NCI-H2171 (cell line): ENCODE measurements at regions not wholly inside any gene's neighbourhood (a gene's known extent, or its start where the extent isn't known, plus 50 kb on each side); places are given as distances from the start of the nearest gene placed in this dataset.

ENCODE experiments used
- DNase-seq: peaks from one replicate; lab custom pipeline; 2025; lab: John Stamatoyannopoulos, UW

DNA sequence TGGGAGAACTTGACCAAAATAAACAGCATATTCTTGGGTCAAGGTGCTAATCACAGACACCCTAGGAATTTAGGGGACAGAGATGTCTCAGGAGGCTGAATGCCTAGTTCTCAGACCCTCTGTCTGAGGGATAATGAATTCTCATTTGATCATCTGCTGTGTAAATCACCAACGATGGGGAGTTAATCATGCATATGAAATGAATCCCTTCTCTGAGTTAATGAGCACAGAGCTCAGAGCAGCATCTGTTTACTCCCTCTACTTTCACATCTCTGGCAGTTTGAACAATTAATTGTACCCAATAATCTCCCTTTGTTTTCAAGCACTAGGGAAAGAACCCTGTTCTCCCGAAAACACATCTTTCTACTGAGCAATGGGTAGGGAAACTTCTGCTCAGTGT, 129.4 kb upstream of the SRRM4 start:
- DNase-seq, result no peak

- DNase-seq, result peak; percentile 8
Observed at GRCh38 chr12:118853634-118854033, 127.7 kb upstream of the SRRM4 start.

GRCh38 chr12:118855858-118856257, 125.5 kb upstream of the SRRM4 start:
- DNase-seq, result no peak

GRCh38 chr12:118866346-118866745, 115.0 kb upstream of the SRRM4 start:
- DNase-seq, result no peak

GRCh38 chr12:118870551-118870950, 110.8 kb upstream of the SRRM4 start:
- no peak for DNase-seq

- peak; percentile 60 for DNase-seq
Observed at GRCh38 chr12:118874698-118875548, 106.4 kb upstream of the SRRM4 start.

DNA sequence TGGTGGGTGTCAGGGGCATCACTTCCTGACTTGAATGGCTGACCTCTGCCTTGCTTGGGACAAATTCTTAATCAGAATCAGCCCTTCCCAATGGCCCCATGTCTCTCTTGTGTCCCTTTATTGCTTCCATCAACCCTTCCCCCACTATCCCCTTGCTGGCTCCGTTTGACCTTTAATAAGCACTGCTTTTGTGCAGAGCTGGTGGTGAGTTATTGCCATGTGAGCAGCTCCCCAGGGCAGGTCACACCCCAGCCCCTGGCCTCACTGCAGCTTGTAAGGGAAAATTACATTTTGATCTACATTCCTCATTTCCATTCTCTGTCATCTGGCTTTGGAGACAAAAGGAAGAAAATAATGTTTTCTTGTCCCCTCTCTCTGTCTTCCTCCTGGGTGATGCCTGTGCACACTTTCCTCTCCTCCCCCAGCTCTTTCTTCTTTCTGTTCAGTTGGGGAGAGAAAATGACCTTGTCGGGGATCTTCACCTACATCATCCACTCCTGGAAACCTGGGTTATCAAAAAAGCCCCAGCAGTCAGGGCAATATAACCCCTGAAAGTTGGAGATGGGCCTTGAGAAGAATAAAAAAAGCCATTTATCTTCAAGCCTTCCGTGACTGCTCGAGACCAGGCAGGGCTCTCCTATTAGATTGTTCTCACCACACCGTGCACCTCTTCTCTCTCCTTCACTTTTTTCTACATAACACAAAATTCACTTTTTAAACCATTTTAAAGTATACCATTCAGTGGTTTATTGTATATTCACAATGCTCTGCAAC, 100.4 kb upstream of the SRRM4 start:
- DNase-seq, result no peak

DNA sequence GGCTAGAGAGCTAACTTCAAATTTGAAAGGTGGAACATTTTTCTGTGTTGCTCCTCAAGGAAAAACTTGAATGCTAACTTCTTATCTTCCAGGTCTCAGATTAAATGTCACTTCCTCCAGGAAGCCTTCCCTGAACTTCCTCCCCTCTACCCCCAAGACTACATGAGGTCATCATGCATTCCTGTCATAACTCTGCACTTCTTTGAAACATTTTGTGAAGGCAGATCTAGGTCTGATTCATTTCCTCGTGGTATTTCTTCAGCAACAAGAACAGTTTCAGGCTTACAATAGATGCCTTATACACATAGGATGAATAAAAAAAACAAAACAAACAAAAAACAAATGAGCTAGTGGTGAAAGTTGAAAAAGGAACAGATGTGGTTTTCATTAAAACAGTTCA, 97.1 kb upstream of the SRRM4 start:
- DNase-seq, result no peak

DNA sequence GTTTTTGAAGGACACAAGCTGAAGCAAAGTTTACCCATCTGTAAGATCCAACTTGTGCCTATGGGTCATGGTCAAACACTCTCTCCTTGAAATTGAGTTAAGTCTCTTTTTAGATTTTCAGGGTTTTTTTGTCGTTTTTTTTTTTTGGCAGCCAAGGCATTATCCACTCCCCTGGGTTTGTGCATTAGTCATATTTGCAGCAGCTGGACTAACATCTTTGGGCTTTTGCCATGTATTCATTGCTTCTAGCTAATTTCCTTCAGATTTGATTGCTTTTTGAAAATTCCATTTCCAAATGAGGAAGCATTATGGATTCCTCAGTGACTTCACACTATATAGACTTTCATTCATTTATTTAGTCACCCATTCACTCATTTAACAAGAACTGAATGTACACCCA, 80.3 kb upstream of the SRRM4 start:
- DNase-seq, result no peak

GRCh38 chr12:118908811-118909210, 72.5 kb upstream of the SRRM4 start:
- peak; percentile 34 for DNase-seq

DNA sequence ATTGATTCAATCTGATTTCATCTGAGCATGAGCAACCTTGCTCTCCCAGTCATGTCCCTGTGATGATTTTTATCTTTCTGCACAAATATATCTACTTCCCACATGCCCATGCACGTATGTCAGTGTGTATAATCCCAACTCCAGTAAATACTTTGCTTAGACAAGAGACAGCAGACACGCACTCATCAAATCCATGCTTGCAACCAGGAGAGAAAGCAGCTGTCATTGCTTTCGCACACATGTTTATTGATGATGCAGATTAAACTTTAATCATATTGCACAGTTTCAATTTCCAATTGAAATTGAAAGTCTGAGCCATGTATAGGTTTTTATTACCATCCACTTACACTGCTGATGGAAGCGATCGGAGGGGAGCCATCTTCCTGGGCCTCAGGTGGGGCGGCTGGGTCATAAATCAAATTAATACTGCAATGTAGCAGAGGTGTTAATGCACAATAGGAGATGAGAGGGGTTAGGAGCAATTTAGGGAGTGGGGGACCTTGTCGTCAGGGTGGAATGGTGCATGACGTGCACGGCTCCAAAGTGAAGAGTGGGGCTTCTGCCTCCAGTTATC, 68.6 kb upstream of the SRRM4 start:
- DNase-seq, result no peak

DNA sequence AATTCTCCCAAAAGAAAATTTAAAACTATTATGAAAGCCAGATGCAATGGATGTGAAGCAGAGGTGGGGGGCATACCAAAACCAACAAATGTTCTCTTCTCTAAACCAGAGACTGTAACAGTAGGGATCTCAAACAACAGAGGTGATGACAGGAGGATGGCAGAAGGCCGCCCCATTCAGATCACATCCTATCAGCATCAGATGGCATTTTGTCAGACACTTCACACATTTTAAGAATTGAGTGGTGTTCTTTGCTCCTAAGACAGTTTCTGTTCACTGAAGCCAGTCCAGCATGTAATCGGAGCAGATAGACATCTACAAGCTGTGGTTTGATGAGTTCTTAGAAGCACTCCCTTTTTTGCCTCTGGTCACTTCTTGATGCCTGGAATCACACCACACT, 59.6 kb upstream of the SRRM4 start:
- no peak for DNase-seq

DNA sequence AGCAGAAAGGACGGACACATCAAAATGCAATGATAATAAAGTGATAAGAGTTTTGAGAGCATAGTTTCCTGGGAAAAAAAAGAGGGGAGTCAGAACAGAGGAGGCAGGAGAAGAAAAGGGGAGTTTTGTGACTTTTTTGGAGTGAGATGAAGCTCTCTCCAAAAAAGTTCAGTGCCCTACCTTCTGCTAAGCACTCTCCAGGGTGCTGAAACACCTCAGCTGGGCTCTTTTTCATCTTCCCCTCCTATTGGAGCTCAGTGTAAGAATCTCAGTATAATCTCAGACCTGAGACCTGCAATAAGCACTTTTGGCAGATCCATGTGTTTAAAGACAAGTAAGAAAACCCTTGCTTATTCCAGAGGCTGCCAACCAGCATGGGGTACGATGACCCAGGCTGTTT, 58.9 kb upstream of the SRRM4 start:
- no peak for DNase-seq

- DNase-seq, result no peak
Observed at GRCh38 chr12:118925407-118925806, 55.9 kb upstream of the SRRM4 start.

DNA sequence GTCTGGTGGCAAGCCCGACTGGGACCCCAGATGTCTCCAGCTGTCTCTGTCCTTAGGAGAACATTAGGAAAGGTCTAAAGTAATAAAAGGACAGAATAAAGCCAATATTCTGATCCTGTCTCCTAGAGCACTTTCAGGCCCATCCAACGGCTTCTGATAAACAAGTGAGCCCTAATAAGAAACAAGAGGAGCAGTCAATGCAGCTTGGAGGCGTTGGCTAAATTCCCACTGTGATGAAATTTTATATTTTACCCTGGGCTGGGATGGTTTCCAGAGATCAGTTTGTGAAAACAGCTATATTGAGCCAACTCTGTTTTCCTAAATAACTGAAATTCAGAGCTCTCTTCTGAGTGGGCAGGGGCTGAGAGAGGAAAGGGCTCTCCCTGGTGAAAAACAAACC, 55.5 kb upstream of the SRRM4 start:
- no peak for DNase-seq
